ENCODE measurements at regions not wholly inside any gene's neighbourhood (a gene's known extent, or its start where the extent isn't known, plus 50 kb on each side); places are given as distances from the start of the nearest gene placed in this dataset.

DNA sequence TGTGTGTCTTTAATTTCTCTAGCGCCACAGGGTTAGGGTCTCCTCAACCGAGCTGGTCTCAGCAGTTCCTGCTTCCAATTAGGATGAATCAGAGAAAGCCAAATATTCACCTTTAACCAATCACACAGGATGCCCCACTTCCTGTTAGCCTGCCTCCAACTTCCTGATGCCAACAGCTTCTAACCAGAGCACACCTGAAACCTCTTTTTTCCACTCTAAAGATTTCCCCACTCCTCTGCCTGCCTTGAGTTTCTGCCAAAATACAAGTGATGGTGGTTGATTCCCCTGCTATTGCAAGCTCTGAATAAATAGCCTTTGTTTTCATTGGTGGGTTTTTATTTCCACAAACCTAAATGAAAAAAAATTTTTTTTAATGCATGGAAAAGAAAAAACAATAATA, 144.7 kb upstream of the UST start:
- no peaks in the 10 kb centered on the region for H3K36me3 ChIP-seq (ENCODE audit: insufficient read depth, low read length)
- no peak for DNase-seq
- Mint-ChIP-seq H3K27me3 (peaks cover 4 to 32% of the 10 kb centered on the region in 2 donors), H3K4me1 (peaks cover 0 to 3% (median 0%) of the 10 kb centered on the region in 3 donors), H3K4me3 (no peak overlapping the region), H3K36me3 (peaks cover 0 to 4% (median 0%) of the 10 kb centered on the region in 3 donors), H3K9me3 (peaks cover 0 to 11% (median 8%) of the 10 kb centered on the region in 5 donors), H3K27ac (no peak overlapping the region)
- ChIA-PET POLR2A (no interaction called here), CTCF (no interaction called here)
- no peaks in the 10 kb centered on the region for H3K4me1 ChIP-seq (ENCODE audit: insufficient read depth, low read length)
- H3K4me3 ChIP-seq (ENCODE audit: low read length), result no peak overlapping the region
- no peaks in the 10 kb centered on the region for H3K27me3 ChIP-seq (ENCODE audit: insufficient read depth, low read length, poor library complexity, severe bottlenecking)
- no peak overlapping the region for H3K27ac ChIP-seq (ENCODE audit: low read depth, low read length)
- H3K9me3 ChIP-seq (ENCODE audit: low read length), result no peaks in the 10 kb centered on the region

DNA sequence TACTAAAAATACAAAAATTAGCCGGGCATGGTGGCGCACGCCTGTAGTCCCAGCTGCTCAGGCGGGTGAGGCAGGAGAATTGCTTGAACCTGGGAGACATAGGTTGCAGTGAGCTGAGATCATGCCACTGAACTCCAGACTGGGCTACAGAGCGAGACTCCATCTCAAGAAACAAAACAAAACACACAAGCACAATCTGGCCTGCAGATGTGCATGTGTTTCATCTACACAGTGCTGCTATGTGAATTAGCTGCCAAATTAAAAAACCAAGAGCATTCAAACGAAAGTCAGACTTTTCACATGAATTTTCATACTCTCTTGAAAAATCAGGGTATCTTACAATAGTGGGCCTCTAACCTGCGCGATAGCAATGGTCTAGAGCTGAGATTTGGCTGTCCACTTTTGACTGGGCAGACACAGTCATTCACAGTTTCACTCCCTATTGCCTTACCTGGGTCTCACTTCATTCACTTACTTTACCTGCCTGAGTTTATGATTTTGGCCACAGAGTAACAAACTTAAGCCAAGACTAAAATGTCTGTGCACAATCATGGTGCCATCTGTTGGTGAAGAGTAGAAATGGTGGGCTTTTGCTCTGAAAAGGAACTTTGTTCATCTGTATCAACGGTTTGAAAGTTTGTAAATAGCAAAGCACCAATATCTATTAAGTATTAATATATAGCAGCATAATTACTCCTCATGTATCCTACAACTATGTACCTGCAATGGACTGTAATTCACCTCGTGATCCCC, 138.5 kb upstream of the UST start:
- no peaks in the 10 kb centered on the region for H3K36me3 Mint-ChIP-seq

DNA sequence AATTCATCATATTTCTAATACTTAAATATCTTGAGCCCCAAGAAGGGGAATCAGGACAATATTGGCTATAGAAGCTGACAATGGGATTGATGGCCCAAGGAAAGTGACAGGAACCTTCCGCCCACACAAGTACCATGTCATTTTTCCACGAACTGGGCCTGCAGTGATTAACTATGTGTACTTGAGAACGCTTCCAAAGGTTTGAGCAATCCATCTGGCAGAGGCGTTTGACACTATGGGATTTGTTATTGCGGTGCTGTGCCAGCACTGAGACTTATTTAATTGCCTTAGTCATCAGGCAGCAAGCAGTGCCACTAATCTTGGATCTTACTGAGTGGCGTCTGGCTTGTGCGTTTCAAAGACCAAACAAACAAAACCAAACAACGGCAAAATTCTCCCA, 135.6 kb upstream of the UST start:
- no peaks in the 10 kb centered on the region for H3K9me3 Mint-ChIP-seq
- Histone ChIP-seq H3K9me3 (ENCODE audit: low read length) (no peaks in the 10 kb centered on the region), H3K4me3 (ENCODE audit: low read length) (no peak overlapping the region), H3K36me3 (ENCODE audit: insufficient read depth, low read length) (no peaks in the 10 kb centered on the region), H3K27ac (ENCODE audit: low read depth, low read length) (no peak overlapping the region), H3K27me3 (ENCODE audit: insufficient read depth, low read length, poor library complexity, severe bottlenecking) (no peaks in the 10 kb centered on the region), H3K4me1 (ENCODE audit: insufficient read depth, low read length) (no peaks in the 10 kb centered on the region)
- peaks cover 8 to 9% of the 10 kb centered on the region in 2 donors for H3K27me3 Mint-ChIP-seq
- no peak for DNase-seq
- ChIA-PET POLR2A (no interaction called here), CTCF (no interaction called here)
- H3K4me1 Mint-ChIP-seq, result no peaks in the 10 kb centered on the region
- H3K27ac Mint-ChIP-seq, result no peak overlapping the region
- H3K4me3 Mint-ChIP-seq, result no peak overlapping the region
- no peaks in the 10 kb centered on the region for H3K36me3 Mint-ChIP-seq

More for the DNA sequence above, 138.5 kb upstream of the UST start:
- Histone ChIP-seq H3K27me3 (ENCODE audit: insufficient read depth, low read length, poor library complexity, severe bottlenecking) (no peaks in the 10 kb centered on the region), H3K27ac (ENCODE audit: low read depth, low read length) (no peak overlapping the region), H3K4me3 (ENCODE audit: low read length) (no peak overlapping the region), H3K36me3 (ENCODE audit: insufficient read depth, low read length) (no peaks in the 10 kb centered on the region), H3K9me3 (ENCODE audit: low read length) (no peaks in the 10 kb centered on the region), H3K4me1 (ENCODE audit: insufficient read depth, low read length) (no peaks in the 10 kb centered on the region)
- DNase-seq, result no peak
- Mint-ChIP-seq H3K4me1 (no peaks in the 10 kb centered on the region), H3K27me3 (peaks cover 9 to 21% of the 10 kb centered on the region in 2 donors), H3K4me3 (no peak overlapping the region), H3K9me3 (no peaks in the 10 kb centered on the region), H3K27ac (no peak overlapping the region)
- CTCF ChIA-PET, result interaction anchor here (1.1 kb wide), 1 partner anchor 49 kb away, joined by 3 read pairs; no protein-coding TSS in a partner anchor
- POLR2A ChIA-PET, result no interaction called here

DNA sequence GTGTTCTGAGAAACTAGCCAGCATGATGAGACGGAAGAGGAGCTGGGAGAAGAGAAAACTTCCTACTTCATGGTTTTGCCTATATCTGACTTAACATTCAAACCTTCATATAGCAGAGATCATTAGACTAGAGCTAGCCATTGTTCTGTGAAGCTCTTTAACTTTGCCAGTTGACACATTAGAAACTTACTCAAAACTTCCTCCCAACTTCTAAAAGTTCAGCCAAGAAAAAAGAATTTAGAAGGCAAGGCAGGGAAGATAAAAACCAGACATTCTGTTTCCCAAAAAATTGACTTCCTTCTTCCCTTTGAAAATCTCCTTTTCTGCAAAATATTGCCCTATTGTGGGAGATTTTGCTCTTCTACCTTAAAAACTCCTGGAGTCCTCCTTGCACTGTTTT, 134.8 kb upstream of the UST start:
- POLR2A ChIA-PET, result no interaction called here
- no peaks in the 10 kb centered on the region for H3K36me3 Mint-ChIP-seq
- no peak for DNase-seq
- CTCF ChIA-PET, result no interaction called here
- H3K9me3 Mint-ChIP-seq, result no peaks in the 10 kb centered on the region
- Histone ChIP-seq H3K4me1 (ENCODE audit: insufficient read depth, low read length) (no peaks in the 10 kb centered on the region), H3K36me3 (ENCODE audit: insufficient read depth, low read length) (no peaks in the 10 kb centered on the region), H3K4me3 (ENCODE audit: low read length) (no peak overlapping the region), H3K27me3 (ENCODE audit: insufficient read depth, low read length, poor library complexity, severe bottlenecking) (no peaks in the 10 kb centered on the region), H3K27ac (ENCODE audit: low read depth, low read length) (no peak overlapping the region), H3K9me3 (ENCODE audit: low read length) (no peaks in the 10 kb centered on the region)
- H3K4me1 Mint-ChIP-seq, result no peaks in the 10 kb centered on the region
- H3K27ac Mint-ChIP-seq, result no peak overlapping the region
- no peak overlapping the region for H3K4me3 Mint-ChIP-seq
- H3K27me3 Mint-ChIP-seq, result peaks cover 8 to 9% of the 10 kb centered on the region in 2 donors

DNA sequence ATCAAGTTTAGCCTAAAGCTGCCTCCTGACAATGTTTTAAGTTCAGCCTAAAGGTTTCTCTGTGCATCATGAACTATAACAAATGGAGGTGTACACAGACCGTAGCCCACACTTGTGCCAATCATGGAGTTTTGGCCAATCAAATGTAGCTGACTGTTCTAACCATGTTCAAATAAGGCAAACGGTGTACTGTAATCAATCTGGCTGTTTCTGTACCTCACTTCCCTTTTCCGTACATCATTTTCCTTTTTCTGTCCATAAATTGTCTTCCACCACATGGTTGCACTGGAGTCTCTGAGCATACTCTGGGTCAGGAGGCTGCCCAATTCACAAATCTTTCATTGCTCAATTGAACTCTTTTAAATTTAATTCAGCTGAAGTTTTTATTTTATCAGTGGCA, 132.2 kb upstream of the UST start:
- H3K4me3 Mint-ChIP-seq, result no peak overlapping the region
- no peak for DNase-seq
- H3K27ac ChIP-seq (ENCODE audit: low read depth, low read length), result no peak overlapping the region
- H3K27me3 Mint-ChIP-seq, result peaks cover 7 to 15% of the 10 kb centered on the region in 2 donors
- no peak overlapping the region for H3K27ac Mint-ChIP-seq
- CTCF ChIA-PET, result no interaction called here
- H3K4me1 Mint-ChIP-seq, result peaks cover 3 to 5% (median 4%) of the 10 kb centered on the region in 3 donors
- H3K4me3 ChIP-seq (ENCODE audit: low read length), result no peak overlapping the region
- POLR2A ChIA-PET, result no interaction called here
- peaks cover 0 to 4% (median 0%) of the 10 kb centered on the region in 3 donors for H3K36me3 Mint-ChIP-seq
- no peaks in the 10 kb centered on the region for H3K4me1 ChIP-seq (ENCODE audit: insufficient read depth, low read length)
- no peaks in the 10 kb centered on the region for H3K27me3 ChIP-seq (ENCODE audit: insufficient read depth, low read length, poor library complexity, severe bottlenecking)
- H3K36me3 ChIP-seq (ENCODE audit: insufficient read depth, low read length), result no peaks in the 10 kb centered on the region
- H3K9me3 Mint-ChIP-seq, result no peaks in the 10 kb centered on the region
- no peaks in the 10 kb centered on the region for H3K9me3 ChIP-seq (ENCODE audit: low read length)

DNA sequence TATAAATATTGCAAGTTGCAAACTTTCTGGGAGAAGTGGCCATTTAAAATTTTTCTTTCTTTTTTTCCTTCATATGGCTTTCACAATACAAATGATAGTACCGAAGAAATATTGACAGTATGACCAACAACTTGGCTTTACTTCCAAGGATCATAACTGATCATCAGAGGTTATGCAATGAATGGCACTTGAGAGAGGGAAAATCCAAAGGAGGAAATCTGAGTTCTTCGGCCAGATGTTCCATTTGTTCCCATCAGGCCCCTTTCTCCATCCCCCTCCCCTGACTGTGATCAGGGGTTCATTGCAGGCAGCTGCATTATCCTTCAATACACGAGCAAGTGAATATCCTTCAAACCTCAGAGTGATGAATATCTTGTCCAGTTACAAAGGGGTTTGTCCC, 130.0 kb upstream of the UST start:
- Mint-ChIP-seq H3K4me1 (peaks cover 3 to 5% (median 4%) of the 10 kb centered on the region in 3 donors), H3K27ac (no peak overlapping the region), H3K36me3 (peaks cover 0 to 4% (median 0%) of the 10 kb centered on the region in 3 donors), H3K27me3 (peaks cover under 1 to 17% of the 10 kb centered on the region in 2 donors), H3K4me3 (no peak overlapping the region), H3K9me3 (no peaks in the 10 kb centered on the region)
- Histone ChIP-seq H3K4me1 (ENCODE audit: insufficient read depth, low read length) (no peaks in the 10 kb centered on the region), H3K27me3 (ENCODE audit: insufficient read depth, low read length, poor library complexity, severe bottlenecking) (no peaks in the 10 kb centered on the region), H3K36me3 (ENCODE audit: insufficient read depth, low read length) (no peaks in the 10 kb centered on the region), H3K4me3 (ENCODE audit: low read length) (no peak overlapping the region), H3K9me3 (ENCODE audit: low read length) (no peaks in the 10 kb centered on the region), H3K27ac (ENCODE audit: low read depth, low read length) (no peak overlapping the region)
- ChIA-PET POLR2A (no interaction called here), CTCF (no interaction called here)
- DNase-seq, result no peak

DNA sequence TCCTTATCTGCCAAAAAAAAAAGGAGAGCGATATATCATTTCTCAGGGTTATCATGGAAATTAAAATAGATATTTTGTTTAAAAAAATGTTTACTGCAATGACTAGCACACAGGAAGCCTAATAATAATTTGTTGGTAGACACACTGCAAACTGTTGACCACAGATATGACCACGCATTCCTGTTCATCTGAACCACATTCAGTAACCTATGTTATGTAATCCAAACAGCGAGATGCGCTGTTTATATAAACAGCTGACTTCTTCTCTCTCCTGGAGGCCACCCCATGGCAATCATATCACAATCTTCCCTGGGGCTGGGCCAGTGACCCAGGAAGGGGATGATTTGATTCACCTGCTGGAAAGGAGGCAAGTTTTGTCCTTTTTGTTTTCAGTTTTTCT, 129.3 kb upstream of the UST start:
- Histone ChIP-seq H3K4me3 (ENCODE audit: low read length) (no peak overlapping the region), H3K27ac (ENCODE audit: low read depth, low read length) (no peak overlapping the region), H3K36me3 (ENCODE audit: insufficient read depth, low read length) (no peaks in the 10 kb centered on the region), H3K27me3 (ENCODE audit: insufficient read depth, low read length, poor library complexity, severe bottlenecking) (no peaks in the 10 kb centered on the region), H3K9me3 (ENCODE audit: low read length) (no peaks in the 10 kb centered on the region), H3K4me1 (ENCODE audit: insufficient read depth, low read length) (no peaks in the 10 kb centered on the region)
- Mint-ChIP-seq H3K4me3 (no peak overlapping the region), H3K27me3 (peaks cover 0 to 16% of the 10 kb centered on the region in 2 donors), H3K9me3 (no peaks in the 10 kb centered on the region), H3K36me3 (peaks cover 0 to 4% (median 0%) of the 10 kb centered on the region in 3 donors), H3K4me1 (peaks cover 3 to 5% (median 4%) of the 10 kb centered on the region in 3 donors), H3K27ac (no peak overlapping the region)
- POLR2A ChIA-PET, result no interaction called here
- no peak for DNase-seq
- CTCF ChIA-PET, result no interaction called here

DNA sequence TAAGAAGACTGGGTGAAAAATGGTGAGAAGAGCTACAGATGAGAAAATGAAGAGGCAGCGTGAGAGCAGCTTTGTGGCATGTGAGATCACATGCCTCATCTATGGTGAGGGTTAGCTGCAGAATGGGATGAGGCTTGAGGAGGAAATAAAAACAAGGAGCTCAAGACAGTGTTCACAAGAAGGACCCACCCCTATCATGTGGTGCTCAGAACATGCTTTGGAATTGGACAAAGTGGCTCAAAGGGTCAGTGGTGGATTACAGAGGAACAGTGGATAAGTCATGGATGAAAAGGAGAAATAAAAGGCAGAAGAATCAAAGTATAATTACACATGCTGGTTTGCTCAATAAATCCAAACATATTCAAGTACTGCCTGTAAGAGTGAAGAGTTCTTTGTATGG, 126.9 kb upstream of the UST start:
- Mint-ChIP-seq H3K4me1 (peaks cover 3 to 5% (median 4%) of the 10 kb centered on the region in 3 donors), H3K36me3 (peaks cover 0 to 4% (median 0%) of the 10 kb centered on the region in 3 donors), H3K9me3 (no peaks in the 10 kb centered on the region), H3K27me3 (peaks cover 4 to 31% of the 10 kb centered on the region in 2 donors), H3K27ac (no peak overlapping the region), H3K4me3 (no peak overlapping the region)
- ChIA-PET POLR2A (no interaction called here), CTCF (no interaction called here)
- DNase-seq, result no peak
- Histone ChIP-seq H3K4me3 (ENCODE audit: low read length) (no peak overlapping the region), H3K4me1 (ENCODE audit: insufficient read depth, low read length) (no peaks in the 10 kb centered on the region), H3K27me3 (ENCODE audit: insufficient read depth, low read length, poor library complexity, severe bottlenecking) (no peaks in the 10 kb centered on the region), H3K36me3 (ENCODE audit: insufficient read depth, low read length) (no peaks in the 10 kb centered on the region), H3K27ac (ENCODE audit: low read depth, low read length) (no peak overlapping the region), H3K9me3 (ENCODE audit: low read length) (no peaks in the 10 kb centered on the region)

All from CD8-positive, alpha-beta memory T cell (primary cell).